ENCODE measurements at regions not wholly inside any gene's neighbourhood (a gene's known extent, or its start where the extent isn't known, plus 50 kb on each side); places are given as distances from the start of the nearest gene placed in this dataset.

DNA sequence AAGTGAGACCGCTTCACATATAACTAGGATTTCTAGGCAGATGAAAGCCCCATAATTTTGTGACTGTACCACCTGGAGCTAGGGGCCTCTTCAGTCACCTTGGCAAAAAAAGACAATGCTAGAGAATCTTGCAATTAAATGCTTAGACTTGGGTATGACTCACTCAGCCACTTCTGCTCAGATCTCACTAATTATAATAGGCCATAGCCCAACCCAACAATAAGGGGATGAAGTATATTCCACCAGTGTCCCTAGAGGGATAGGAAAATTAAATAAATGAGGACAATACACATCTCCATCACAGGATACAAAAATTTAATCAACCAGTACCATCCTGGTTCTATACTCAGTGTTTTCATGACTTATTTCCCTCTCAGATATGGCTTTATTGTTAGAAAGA is 1079.9 kb upstream of the C9orf72 start:
- H3K9me1 ChIP-seq (replicated peaks; ENCODE audit: control insufficient read depth, extremely low read depth, insufficient read depth, low read length) = no peaks in the 10 kb centered on the region
- ChIA-PET CTCF (no interaction called here), POLR2A (no interaction called here)
- no peaks in the 10 kb centered on the region for H3K36me3 ChIP-seq (ENCODE audit: control insufficient read depth in 2 of 2, extremely low read depth in 1 of 2, insufficient read depth in 2 of 2, low read length in 2 of 2)
- no peaks in the 10 kb centered on the region for H3K9me3 ChIP-seq (replicated peaks; ENCODE audit: control insufficient read depth, insufficient read depth, low read length)
- no peaks in the 10 kb centered on the region for H4K20me1 ChIP-seq (replicated peaks; ENCODE audit: control insufficient read depth, extremely low read depth, insufficient read depth, low read length)
- H3K79me2 ChIP-seq (ENCODE audit: control insufficient read depth, insufficient read depth, low read length) = no peaks in the 10 kb centered on the region
- H3K4me3 ChIP-seq (replicated peaks in 1 of 3; ENCODE audit: insufficient read depth in 1 of 3, low read depth in 1 of 3, low read length in 3 of 3) = no peak overlapping the region
- no peak overlapping the region for H3K27ac ChIP-seq (ENCODE audit: insufficient read depth, low read depth, low read length)
- TF ChIP-seq GATA2 (IDR thresholded peaks at IDR 0.05; ENCODE audit: insufficient read depth, insufficient read length, low read depth, low read length) (no peak), FOS (IDR thresholded peaks at IDR 0.05; ENCODE audit: borderline replicate concordance, insufficient read depth, low read length) (no peak), JUN (IDR thresholded peaks at IDR 0.05; ENCODE audit: borderline replicate concordance, insufficient read depth, insufficient read length, low read depth) (no peak), EZH2 (IDR thresholded peaks at IDR 0.05; ENCODE audit: borderline replicate concordance, low read depth, low read length, severe bottlenecking) (no peak), POLR2AphosphoS5 (IDR thresholded peaks at IDR 0.05; ENCODE audit: insufficient read depth, low read depth, low read length) (no peak), MYC (IDR thresholded peaks at IDR 0.05; ENCODE audit: low read depth, low read length) (no peak), POLR2A (IDR thresholded peaks at IDR 0.05; ENCODE audit: low read depth, low read length) (no peak)
- TF ChIP-seq, protein P1, sequence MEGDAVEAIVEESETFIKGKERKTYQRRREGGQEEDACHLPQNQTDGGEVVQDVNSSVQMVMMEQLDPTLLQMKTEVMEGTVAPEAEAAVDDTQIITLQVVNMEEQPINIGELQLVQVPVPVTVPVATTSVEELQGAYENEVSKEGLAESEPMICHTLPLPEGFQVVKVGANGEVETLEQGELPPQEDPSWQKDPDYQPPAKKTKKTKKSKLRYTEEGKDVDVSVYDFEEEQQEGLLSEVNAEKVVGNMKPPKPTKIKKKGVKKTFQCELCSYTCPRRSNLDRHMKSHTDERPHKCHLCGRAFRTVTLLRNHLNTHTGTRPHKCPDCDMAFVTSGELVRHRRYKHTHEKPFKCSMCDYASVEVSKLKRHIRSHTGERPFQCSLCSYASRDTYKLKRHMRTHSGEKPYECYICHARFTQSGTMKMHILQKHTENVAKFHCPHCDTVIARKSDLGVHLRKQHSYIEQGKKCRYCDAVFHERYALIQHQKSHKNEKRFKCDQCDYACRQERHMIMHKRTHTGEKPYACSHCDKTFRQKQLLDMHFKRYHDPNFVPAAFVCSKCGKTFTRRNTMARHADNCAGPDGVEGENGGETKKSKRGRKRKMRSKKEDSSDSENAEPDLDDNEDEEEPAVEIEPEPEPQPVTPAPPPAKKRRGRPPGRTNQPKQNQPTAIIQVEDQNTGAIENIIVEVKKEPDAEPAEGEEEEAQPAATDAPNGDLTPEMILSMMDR (IDR thresholded peaks at IDR 0.05; ENCODE audit: extremely low read depth in 1 of 2, insufficient read depth in 1 of 2, low read depth in 1 of 2, low read length in 2 of 2) = no peak
- TF ChIP-seq, protein P2, sequence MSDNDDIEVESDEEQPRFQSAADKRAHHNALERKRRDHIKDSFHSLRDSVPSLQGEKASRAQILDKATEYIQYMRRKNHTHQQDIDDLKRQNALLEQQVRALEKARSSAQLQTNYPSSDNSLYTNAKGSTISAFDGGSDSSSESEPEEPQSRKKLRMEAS (IDR thresholded peaks at IDR 0.05; ENCODE audit: insufficient read depth, insufficient read length) = no peak
- dilution Hi-C loops (cut with MboI; ENCODE audit: extremely low pct_ligation_motif_present, low sequenced_read_pairs) = no loop called here
- no peak for DNase-seq (ENCODE audit: low read depth, low spot score)
- H3K4me1 ChIP-seq (ENCODE audit: control insufficient read depth, extremely low read depth, insufficient read depth, low read length) = no peaks in the 10 kb centered on the region
- H3K27me3 ChIP-seq (ENCODE audit: control insufficient read depth in 2 of 2, insufficient read depth in 2 of 2, low read length in 2 of 2) = no peaks in the 10 kb centered on the region
- H2AFZ ChIP-seq (ENCODE audit: low read depth, low read length) = no peak overlapping the region
- no TSS peak for BruUV-seq (replicated peaks)
- no peak overlapping the region for H3K9ac ChIP-seq (replicated peaks; ENCODE audit: extremely low read depth, insufficient read depth, low read length)
- no peak overlapping the region for H3K4me2 ChIP-seq (ENCODE audit: insufficient read depth, low read length)
- FAIRE-seq = no peak
- intact Hi-C loops (cut with micrococcal nuclease) = no loop called here
